IPS-NIHi7 (cell line): ENCODE measurements at regions not wholly inside any gene's neighbourhood (a gene's known extent, or its start where the extent isn't known, plus 50 kb on each side); places are given as distances from the start of the nearest gene placed in this dataset.
"Not testable (repeated sequence)": the region's sequence is repeated elsewhere in the genome, so short reads cannot be mapped to it uniquely, and the experiment has no call there.

Source experiments
- DNase-seq: peaks from one replicate; pipeline ENCODE4 v3.0.0; 2012; ENCODE audit warnings: mixed read lengths; ENCODE audit errors: extremely low spot score

- no peak for DNase-seq
These were observed 59.1 kb upstream of the EDAR start for GRCh38 chr2:109048163-109048562.

DNA sequence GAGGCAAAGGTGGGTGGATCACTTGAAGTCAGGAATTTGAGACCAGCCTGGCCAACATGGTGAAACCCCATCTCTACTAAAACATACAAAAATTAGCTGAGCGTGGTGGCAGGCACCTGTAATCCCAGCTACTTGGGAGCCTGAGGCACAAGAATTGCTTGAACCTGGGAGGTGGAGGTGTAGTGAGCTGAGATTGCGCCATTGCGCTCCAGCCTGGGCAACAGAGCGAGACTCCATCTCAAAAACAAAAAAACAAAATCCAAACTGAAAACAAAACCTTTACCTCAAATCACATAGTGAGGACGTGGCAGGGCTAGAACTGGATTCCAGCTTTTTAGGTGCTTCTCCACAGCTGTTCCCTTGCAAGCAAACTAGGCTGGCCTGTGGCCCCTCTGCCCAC is 58.5 kb upstream of the EDAR start:
- not testable (repeated sequence) for DNase-seq

- DNase-seq: no peak
These were observed 58.0 kb upstream of the EDAR start for GRCh38 chr2:109046925-109047508.

DNA sequence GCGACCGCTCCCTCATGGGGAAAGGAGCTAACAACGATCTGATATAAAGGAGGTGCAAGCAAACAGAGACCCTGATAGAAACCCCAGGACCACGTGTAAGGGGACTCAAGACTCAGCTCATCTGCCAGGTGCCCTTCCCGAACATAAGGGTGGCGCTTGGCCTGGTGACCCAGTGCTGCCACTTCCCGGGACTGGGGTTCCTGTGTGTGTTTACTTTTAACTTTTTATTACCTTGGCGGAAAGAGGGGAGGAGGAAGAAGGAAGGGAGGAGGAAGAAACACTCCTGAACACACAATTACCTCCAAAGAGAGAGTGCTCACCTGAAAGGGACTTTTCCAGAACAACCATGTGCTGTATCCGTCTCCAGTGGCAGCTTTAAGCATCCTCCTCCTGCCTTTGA is 56.5 kb upstream of the EDAR start:
- no peak for DNase-seq

- DNase-seq: no peak
These were observed 50.0 kb upstream of the EDAR start for GRCh38 chr2:109038992-109039391.
